Small intestine (tissue), 7 donors: ENCODE measurements at regions not wholly inside any gene's neighbourhood (a gene's known extent, or its start where the extent isn't known, plus 50 kb on each side); places are given as distances from the start of the nearest gene placed in this dataset.

Experiments
- DNase-seq, 2 donors: peaks; one replicate each; pipeline versions ENCODE4 v3.0.0 to v3.0.0-alpha.2; 2013
- FAIRE-seq: peaks from 2 replicates; lab custom pipeline; 2012; peaks lifted over from hg19 to GRCh38; lab: Jason Lieb, UNC
- H3K27ac ChIP-seq, 3 donors: one replicate each; pipeline ENCODE4 v1.5.1; 2013; ENCODE audit warnings: low read length in 2 of 3, mild to moderate bottlenecking in 2 of 3, control low read depth in 1 of 3, inconsistent platforms in 1 of 3, low read depth in 1 of 3, moderate library complexity in 1 of 3
- H3K27me3 ChIP-seq, 3 donors: one replicate each; pipeline ENCODE4 v1.6.1; 2013; ENCODE audit warnings: low read length in 3 of 3, inconsistent platforms in 1 of 3; ENCODE audit not compliant: control insufficient read depth in 3 of 3, insufficient read depth in 3 of 3
- H3K36me3 ChIP-seq, 3 donors: one replicate each; pipeline ENCODE4 v1.6.1; 2013; ENCODE audit warnings: low read length in 3 of 3, inconsistent platforms in 1 of 3, low read depth in 1 of 3, mild to moderate bottlenecking in 1 of 3, moderate library complexity in 1 of 3; ENCODE audit not compliant: control insufficient read depth in 3 of 3, insufficient read depth in 2 of 3
- H3K4me1 ChIP-seq, 3 donors: one replicate each; pipeline ENCODE4 v1.6.1; 2013; ENCODE audit warnings: low read length in 2 of 3, inconsistent platforms in 1 of 3, low read depth in 1 of 3, mild to moderate bottlenecking in 1 of 3, moderate library complexity in 1 of 3; ENCODE audit not compliant: control insufficient read depth in 3 of 3, insufficient read depth in 2 of 3
- H3K4me3 ChIP-seq, 3 donors: one replicate each; pipeline ENCODE4 v1.5.1; 2013; ENCODE audit warnings: low read length in 3 of 3, control low read depth in 1 of 3, inconsistent platforms in 1 of 3, low read depth in 1 of 3, mild to moderate bottlenecking in 1 of 3, moderate library complexity in 1 of 3
- H3K9me3 ChIP-seq, 2 donors: one replicate each; pipeline ENCODE4 v1.6.1; 2013; ENCODE audit warnings: low read depth in 1 of 2, low read length in 1 of 2; ENCODE audit not compliant: control insufficient read depth in 2 of 2, insufficient read depth in 1 of 2
- WGBS, 3 donors: extraction: QIAGEN DNeasy Blood & Tissue Kit; methylation state at CpG; one replicate each; pipeline ENCODE4 v1.1.7; 2013; 5-methylcytosine and 5-hydroxymethylcytosine counted together
- donor health status: healthy with polysubstance abuse.
- donor health status: control.
- donor health status: control.
- donor health status: Bipolar disorder and iron deficiency.
- donor health status: healthy.

DNA sequence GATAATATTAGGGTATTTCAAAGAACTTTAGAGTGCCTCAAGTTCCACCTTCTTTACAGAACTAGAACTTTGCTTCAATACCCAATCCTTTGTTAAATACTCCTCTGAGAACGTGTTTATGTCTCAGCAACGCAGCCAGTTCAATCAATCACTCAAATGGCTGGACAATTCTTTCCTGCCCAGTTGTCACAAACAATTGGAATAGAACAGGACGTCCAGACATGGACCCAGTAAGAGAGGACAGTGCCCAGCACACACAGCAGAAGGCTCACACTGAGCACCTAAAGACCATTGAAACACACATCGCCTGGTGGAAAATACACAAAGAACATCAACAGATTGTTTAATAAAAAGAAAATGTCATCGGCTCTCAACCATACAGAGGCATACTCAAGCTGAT is 140.6 kb downstream of the TTLL2 start:
- Histone ChIP-seq H3K4me1 (no peaks in the 10 kb centered on the region), H3K4me3 (no peak overlapping the region), H3K27me3 (no peaks in the 10 kb centered on the region), H3K36me3 (no peaks in the 10 kb centered on the region), H3K9me3 (no peaks in the 10 kb centered on the region), H3K27ac (no peak overlapping the region)
- no peak for DNase-seq
- WGBS, 3 donors, result 64 to 84% (median 80%) methylated on average over 5 of the region's 5 CpGs
- FAIRE-seq, result no peak

DNA sequence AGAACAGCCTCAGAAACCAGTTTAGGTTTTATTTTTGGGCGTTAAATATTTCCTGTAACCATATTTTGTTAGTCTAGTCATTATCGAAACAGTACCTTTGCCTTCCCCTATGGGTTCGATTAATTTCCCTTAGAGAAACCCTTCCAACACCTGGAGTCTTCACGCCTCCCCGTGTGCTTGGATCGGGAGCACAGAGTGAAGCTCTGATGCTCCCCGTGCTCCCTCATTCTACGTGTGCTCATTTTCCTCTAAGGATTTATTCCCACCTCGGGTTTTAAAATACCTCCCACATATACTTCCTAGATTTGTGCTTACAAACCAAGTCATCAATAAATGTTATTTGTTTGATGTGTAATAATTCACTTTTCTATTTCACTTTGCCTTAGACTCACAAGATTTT is 142.4 kb downstream of the TTLL2 start:
- DNase-seq, result no peak
- no peaks in the 10 kb centered on the region for H3K27me3 ChIP-seq
- H3K9me3 ChIP-seq, result no peaks in the 10 kb centered on the region
- no peaks in the 10 kb centered on the region for H3K36me3 ChIP-seq
- H3K27ac ChIP-seq, result no peak overlapping the region
- WGBS, 3 donors, result 90 to 96% (median 94%) methylated on average over 9 of the region's 9 CpGs
- no peaks in the 10 kb centered on the region for H3K4me1 ChIP-seq
- no peak for FAIRE-seq
- no peak overlapping the region for H3K4me3 ChIP-seq

DNA sequence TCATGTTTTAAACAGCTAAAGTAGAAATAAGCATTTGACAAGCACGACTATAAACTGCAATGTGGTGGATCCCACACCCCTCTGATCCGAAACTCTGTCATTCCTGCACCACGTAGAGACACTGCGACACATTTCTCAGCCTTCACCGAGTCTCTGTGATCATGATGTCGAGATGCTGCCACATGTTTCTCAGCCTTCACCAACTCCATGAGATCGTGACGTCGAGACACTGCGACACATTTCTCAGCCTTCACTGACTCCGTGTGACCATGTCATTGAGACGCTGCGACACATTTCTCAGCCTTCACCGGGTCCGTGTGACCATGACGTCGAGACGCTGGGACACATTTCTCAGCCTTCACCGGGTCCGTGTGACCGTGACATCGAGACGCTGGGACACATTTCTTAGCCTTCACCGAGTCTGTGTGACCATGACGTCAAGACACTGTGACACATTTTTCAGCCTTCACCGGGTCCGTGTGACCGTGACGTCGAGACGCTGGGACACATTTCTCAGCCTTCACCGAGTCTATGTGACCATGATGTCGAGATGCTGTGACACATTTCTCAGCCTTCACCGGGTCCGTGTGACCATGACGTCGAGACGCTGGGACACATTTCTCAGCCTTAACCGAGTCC is 143.0 kb downstream of the TTLL2 start:
- WGBS, 3 donors, result 93 to 95% (median 93%) methylated on average over 39 of the region's 39 CpGs
- Histone ChIP-seq H3K27me3 (no peaks in the 10 kb centered on the region), H3K9me3 (no peaks in the 10 kb centered on the region), H3K4me1 (no peaks in the 10 kb centered on the region), H3K4me3 (no peak overlapping the region), H3K36me3 (no peaks in the 10 kb centered on the region), H3K27ac (no peak overlapping the region)
- FAIRE-seq, result no peak
- DNase-seq, result no peak

DNA sequence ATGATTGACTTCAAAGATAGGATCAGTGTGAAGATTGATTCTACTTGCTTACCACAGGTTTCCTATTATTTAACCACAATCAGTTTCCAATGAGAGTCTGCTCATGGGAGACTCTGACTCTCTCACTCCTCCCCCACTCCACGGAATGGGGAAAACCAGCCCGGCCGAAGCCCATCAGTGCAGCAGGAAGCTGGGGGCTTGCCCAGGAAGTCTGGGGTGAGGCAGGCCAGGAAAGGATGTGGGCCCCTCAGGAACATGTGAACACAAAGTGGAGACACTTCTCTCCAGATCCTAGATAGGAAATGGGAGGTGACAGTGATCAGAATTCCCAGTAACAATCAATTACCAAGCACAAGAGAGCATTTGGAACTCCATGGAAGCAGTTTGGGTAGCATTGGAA is 144.2 kb downstream of the TTLL2 start:
- Histone ChIP-seq H3K36me3 (no peaks in the 10 kb centered on the region), H3K4me1 (no peaks in the 10 kb centered on the region), H3K9me3 (no peaks in the 10 kb centered on the region), H3K4me3 (no peak overlapping the region), H3K27me3 (no peaks in the 10 kb centered on the region), H3K27ac (no peak overlapping the region)
- FAIRE-seq (no peak), DNase-seq (no peak)
- WGBS, 3 donors, result 51 to 72% (median 63%) methylated on average over 3 of the region's 3 CpGs

DNA sequence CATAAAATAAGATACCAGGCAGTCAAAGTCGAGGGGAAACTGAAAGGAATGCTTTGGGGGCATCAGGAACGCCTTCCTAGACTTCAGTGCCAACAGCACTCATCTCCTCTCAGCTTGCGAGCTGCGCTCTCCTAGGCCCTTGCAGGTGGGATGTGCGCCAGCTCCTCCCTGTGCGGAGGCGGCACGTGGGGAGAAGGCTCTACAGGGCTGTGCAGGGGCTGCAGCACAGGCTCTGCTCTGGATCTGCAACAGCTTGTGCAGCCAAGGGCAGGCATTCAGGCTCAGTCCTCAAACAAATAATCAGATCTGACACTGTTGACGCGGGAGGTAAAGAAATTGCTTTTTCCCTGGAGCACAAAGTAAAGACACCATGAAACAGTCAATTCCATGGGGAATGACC is 144.8 kb downstream of the TTLL2 start:
- no peak overlapping the region for H3K27ac ChIP-seq
- H3K9me3 ChIP-seq, result no peaks in the 10 kb centered on the region
- H3K36me3 ChIP-seq, result peaks cover 0 to 2% (median 0%) of the 10 kb centered on the region in 3 donors
- WGBS, 3 donors, result 69 to 82% (median 81%) methylated on average over 10 of the region's 10 CpGs
- H3K27me3 ChIP-seq, result no peaks in the 10 kb centered on the region
- DNase-seq (no peak), FAIRE-seq (no peak)
- no peak overlapping the region for H3K4me3 ChIP-seq
- no peaks in the 10 kb centered on the region for H3K4me1 ChIP-seq

DNA sequence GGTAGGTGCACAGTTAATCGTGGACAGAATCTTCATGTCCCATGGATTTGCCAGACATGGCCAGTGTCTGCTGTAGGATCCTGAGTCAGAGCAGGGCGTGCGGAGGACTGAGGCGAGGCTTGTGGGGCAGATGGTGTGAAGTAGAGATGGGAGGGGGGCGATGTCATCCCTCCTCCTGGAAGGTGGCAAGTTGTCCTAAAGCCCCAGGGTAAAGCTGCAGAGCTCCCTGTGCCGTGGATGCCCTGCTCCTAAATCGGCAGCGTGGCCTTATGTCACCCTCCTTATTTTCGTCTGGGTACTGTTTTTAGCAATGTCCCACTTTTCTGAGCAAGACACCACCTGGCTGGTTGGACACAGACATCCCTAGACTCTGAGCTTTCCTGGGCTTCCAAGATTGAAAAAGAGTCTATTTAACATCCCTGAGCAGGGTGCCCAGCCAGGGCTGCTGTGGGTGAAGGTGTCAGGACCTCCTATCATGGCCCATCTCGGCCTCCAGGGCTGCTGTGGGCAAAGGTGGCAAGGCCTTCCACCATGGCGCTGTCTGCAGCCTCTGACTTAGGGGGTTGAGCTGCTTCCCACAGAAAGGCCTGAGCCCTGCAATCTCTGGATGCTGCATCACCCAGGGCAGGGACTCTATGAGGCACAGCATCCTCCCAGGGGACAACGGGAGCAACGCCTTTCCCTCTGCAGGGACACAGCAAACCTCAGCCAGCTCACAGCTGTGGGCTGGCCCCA is 145.4 kb downstream of the TTLL2 start:
- no peaks in the 10 kb centered on the region for H3K4me1 ChIP-seq
- FAIRE-seq (no peak), DNase-seq (no peak)
- no peaks in the 10 kb centered on the region for H3K27me3 ChIP-seq
- peaks cover 0 to 3% (median 0%) of the 10 kb centered on the region in 3 donors for H3K36me3 ChIP-seq
- H3K9me3 ChIP-seq, result no peaks in the 10 kb centered on the region
- H3K4me3 ChIP-seq, result no peak overlapping the region
- no peak overlapping the region for H3K27ac ChIP-seq
- WGBS, 3 donors, result 80 to 88% (median 87%) methylated on average over 13 of the region's 13 CpGs

DNA sequence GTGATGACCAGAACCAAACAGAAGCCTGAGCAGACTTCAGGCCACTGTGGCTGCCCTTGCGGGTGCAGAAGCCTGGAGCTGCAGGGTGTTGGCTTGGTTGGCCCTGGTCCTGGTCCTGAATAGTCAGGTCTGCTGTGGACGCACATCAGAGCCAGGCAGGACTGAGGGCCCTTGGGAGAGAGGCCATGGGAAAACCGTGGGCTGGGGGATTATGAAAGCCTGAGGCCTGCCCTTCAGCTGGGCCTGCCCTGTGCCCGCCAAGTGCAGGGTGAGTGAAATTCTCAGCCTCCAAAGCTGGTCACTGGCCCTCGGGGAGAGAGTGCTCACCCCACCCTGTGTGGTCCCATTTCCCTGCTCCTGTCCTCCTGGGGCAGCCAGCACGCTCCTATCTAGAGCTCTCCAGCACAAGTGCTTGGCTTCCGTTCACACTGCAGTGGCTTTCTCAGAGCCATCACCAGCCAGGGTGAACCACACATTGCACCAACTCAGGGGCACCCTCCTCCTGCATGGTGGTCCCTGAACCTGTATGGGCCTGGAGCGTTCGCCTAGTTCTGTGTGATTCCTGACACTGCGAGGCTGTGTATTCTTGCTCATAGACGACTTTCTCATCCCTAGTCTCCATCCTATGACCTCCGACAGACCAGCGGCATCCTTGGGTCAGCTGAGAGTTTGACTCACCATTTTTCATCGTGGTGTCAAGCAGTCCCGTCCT is 146.1 kb downstream of the TTLL2 start:
- FAIRE-seq, result no peak
- no peak overlapping the region for H3K4me3 ChIP-seq

DNA sequence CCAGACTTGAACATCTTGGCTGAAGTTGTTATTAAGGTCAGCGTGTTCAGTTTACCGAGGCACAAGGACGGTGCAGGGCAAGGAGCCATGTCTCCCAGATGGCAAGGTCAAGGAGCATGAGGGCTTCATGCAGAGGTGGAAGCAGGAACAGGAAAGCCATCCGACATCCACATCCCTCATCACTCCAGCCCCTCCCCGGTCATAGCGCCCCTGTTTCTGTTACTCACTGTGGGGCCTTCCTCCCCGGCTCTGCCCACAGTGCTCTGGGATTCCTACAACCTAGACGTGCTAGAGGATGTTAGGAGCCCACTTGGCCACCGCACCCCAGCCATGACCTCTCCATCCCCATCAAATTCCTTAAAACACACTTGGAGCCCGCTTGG is 146.7 kb downstream of the TTLL2 start:
- H3K27ac ChIP-seq, result no peak overlapping the region
- H3K4me1 ChIP-seq, result no peaks in the 10 kb centered on the region
- FAIRE-seq (no peak), DNase-seq (no peak)
- H3K9me3 ChIP-seq, result no peaks in the 10 kb centered on the region
- H3K27me3 ChIP-seq, result no peaks in the 10 kb centered on the region
- H3K4me3 ChIP-seq, result no peak overlapping the region
- 92 to 94% (median 93%) methylated on average over 10 of the region's 10 CpGs for WGBS, 3 donors
- H3K36me3 ChIP-seq, result peaks cover 0 to 3% (median 0%) of the 10 kb centered on the region in 3 donors

More for the DNA sequence above, 146.1 kb downstream of the TTLL2 start:
- Histone ChIP-seq H3K4me1 (no peaks in the 10 kb centered on the region), H3K9me3 (no peaks in the 10 kb centered on the region), H3K27ac (no peak overlapping the region), H3K36me3 (peaks cover 0 to 3% (median 0%) of the 10 kb centered on the region in 3 donors), H3K27me3 (no peaks in the 10 kb centered on the region)
- no peak for DNase-seq
- 83 to 93% (median 83%) methylated on average over 15 of the region's 15 CpGs for WGBS, 3 donors
